Smooth muscle cell (in vitro differentiated cells): ENCODE measurements at regions not wholly inside any gene's neighbourhood (a gene's known extent, or its start where the extent isn't known, plus 50 kb on each side); places are given as distances from the start of the nearest gene placed in this dataset.

Source experiments
- DNase-seq: peaks from one replicate; lab custom pipeline; 2025; ENCODE audit not compliant: unreplicated experiment; lab: John Stamatoyannopoulos, UW
- H2AFZ ChIP-seq: fragments of 200-600 bp; sonication (generic); 2 replicates; pipeline ENCODE4 v1.6.0; 2016; ENCODE audit warnings: antibody characterized with exemption, low read depth, mild to moderate bottlenecking
- H3F3A ChIP-seq: fragments of 200-600 bp; sonication (generic); 2 replicates; pipeline ENCODE4 v1.6.0; 2017; ENCODE audit warnings: antibody characterized with exemption, low read depth
- H3K27ac ChIP-seq: fragments of 200-600 bp; sonication (generic); 2 replicates; pipeline ENCODE4 v1.5.1; 2016; ENCODE audit warnings: low read depth, mild to moderate bottlenecking
- H3K27me3 ChIP-seq: fragments of 200-600 bp; sonication (generic); 2 replicates; pipeline ENCODE4 v1.6.1; 2016; ENCODE audit warnings: low read depth, mild to moderate bottlenecking
- H3K36me3 ChIP-seq: fragments of 200-600 bp; sonication (generic); 2 replicates; pipeline ENCODE4 v1.5.1; 2016; ENCODE audit warnings: low read depth
- H3K4me1 ChIP-seq: fragments of 200-600 bp; sonication (generic); 2 replicates; pipeline ENCODE4 v1.5.1; 2016; ENCODE audit warnings: low read depth
- H3K4me2 ChIP-seq: fragments of 200-600 bp; sonication (generic); 2 replicates; pipeline ENCODE4 v1.6.0; 2016; ENCODE audit warnings: mild to moderate bottlenecking
- H3K4me3 ChIP-seq: fragments of 200-600 bp; sonication (generic); 2 replicates; pipeline ENCODE4 v1.5.1; 2016; ENCODE audit warnings: mild to moderate bottlenecking
- H3K79me2 ChIP-seq: fragments of 200-600 bp; sonication (generic); 2 replicates; pipeline ENCODE4 v1.6.0; 2016; ENCODE audit warnings: low read depth, mild to moderate bottlenecking
- H3K9ac ChIP-seq: fragments of 200-600 bp; sonication (generic); 2 replicates; pipeline ENCODE4 v1.6.0; 2016; ENCODE audit warnings: low read depth
- H3K9me3 ChIP-seq: fragments of 200-600 bp; sonication (generic); replicated peaks from 2 replicates; pipeline ENCODE4 v1.5.1; 2016; ENCODE audit warnings: low read depth
- H4K20me1 ChIP-seq: fragments of 200-600 bp; sonication (generic); 2 replicates; pipeline ENCODE4 v1.6.0; 2016; ENCODE audit warnings: low read depth
- WGBS: methylation state at CpG from one replicate; pipeline ENCODE4 v1.1.7; 2016; ENCODE audit warnings: low lambda C conversion rate; 5-methylcytosine and 5-hydroxymethylcytosine counted together
- TF ChIP-seq, protein P1 (sequence below): fragments of 200-600 bp; sonication (generic); IDR thresholded peaks from 2 replicates; pipeline ENCODE4 v1.5.1; 2017; ENCODE audit warnings: borderline replicate concordance, mild to moderate bottlenecking, antibody characterized with exemption; ENCODE audit not compliant: insufficient read depth, poor library complexity, severe bottlenecking

DNA sequence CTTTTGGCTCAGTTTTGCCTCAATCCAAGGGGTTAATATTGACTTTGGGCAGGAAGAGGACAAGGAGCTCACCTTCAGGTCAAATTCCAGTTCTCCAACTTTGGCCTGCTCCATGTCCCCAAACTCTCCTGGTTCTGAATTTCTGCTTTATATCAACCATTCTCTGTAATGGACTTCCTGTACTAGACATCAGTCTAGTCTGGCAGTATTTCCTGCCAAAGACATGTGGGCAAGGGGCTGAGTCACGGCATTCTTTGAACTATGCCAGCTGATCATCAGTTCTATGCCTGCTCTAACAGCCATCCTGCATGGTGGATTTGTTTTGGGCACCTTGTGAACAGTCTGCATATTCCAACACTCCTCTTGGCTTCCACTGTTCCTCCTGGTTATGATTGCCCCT, 199.4 kb downstream of the ZEB2 start:
- H3K9me3 ChIP-seq = no peaks in the 10 kb centered on the region
- no peak overlapping the region for H3K27ac ChIP-seq
- H3K4me1 ChIP-seq = no peaks in the 10 kb centered on the region
- TF ChIP-seq, protein P1, sequence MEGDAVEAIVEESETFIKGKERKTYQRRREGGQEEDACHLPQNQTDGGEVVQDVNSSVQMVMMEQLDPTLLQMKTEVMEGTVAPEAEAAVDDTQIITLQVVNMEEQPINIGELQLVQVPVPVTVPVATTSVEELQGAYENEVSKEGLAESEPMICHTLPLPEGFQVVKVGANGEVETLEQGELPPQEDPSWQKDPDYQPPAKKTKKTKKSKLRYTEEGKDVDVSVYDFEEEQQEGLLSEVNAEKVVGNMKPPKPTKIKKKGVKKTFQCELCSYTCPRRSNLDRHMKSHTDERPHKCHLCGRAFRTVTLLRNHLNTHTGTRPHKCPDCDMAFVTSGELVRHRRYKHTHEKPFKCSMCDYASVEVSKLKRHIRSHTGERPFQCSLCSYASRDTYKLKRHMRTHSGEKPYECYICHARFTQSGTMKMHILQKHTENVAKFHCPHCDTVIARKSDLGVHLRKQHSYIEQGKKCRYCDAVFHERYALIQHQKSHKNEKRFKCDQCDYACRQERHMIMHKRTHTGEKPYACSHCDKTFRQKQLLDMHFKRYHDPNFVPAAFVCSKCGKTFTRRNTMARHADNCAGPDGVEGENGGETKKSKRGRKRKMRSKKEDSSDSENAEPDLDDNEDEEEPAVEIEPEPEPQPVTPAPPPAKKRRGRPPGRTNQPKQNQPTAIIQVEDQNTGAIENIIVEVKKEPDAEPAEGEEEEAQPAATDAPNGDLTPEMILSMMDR = no peak
- H3K4me2 ChIP-seq = no peak overlapping the region
- no peaks in the 10 kb centered on the region for H3F3A ChIP-seq
- no peak overlapping the region for H3K9ac ChIP-seq
- peaks cover 62% of the 10 kb centered on the region for H3K79me2 ChIP-seq
- H3K4me3 ChIP-seq = no peak overlapping the region
- peaks cover 3% of the 10 kb centered on the region for H3K36me3 ChIP-seq
- no peak for DNase-seq
- H4K20me1 ChIP-seq = no peaks in the 10 kb centered on the region
- WGBS = 86% methylated on average over 1 of the region's 1 CpG
- no peaks in the 10 kb centered on the region for H3K27me3 ChIP-seq
- no peak overlapping the region for H2AFZ ChIP-seq

DNA sequence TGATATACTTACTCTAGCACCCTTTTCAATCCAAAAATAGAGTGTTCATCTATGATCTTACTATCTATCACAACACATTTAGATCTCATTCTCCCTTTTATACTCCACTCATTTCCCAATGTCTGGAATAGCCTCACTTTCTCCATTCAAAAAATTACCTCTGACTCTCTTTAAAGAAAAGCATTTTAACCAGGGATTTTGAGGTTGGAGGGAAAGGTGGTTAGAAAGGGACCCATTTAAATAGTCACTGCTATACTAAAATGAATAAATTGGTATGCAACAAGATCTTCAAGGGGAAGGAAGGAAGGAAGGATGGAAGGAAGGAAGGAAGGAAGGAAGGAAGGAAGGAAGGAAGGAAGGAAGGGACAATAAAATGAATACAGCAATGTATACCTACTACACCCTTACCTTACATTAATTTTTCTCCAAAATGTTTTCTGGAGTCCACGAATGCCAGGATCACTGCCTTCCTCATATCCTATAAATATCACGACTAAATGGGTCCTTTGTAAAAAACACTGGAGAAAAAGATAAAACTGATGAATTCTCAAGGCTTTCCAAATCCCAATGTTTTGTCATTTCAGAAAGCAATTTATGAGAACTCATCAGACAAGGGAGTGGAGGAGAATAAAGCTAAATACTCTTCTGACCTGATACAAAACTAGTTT, 202.7 kb downstream of the ZEB2 start:
- peaks cover 41% of the 10 kb centered on the region for H3K79me2 ChIP-seq
- no peak overlapping the region for H3K4me2 ChIP-seq
- H3K4me3 ChIP-seq = no peak overlapping the region
- H4K20me1 ChIP-seq = no peaks in the 10 kb centered on the region
- H3K27me3 ChIP-seq = no peaks in the 10 kb centered on the region
- H3K4me1 ChIP-seq = no peaks in the 10 kb centered on the region
- WGBS = 93% methylated on average over 2 of the region's 2 CpGs
- H3F3A ChIP-seq = no peaks in the 10 kb centered on the region
- no peak overlapping the region for H3K27ac ChIP-seq
- no peak overlapping the region for H2AFZ ChIP-seq
- peaks cover 4% of the 10 kb centered on the region for H3K9me3 ChIP-seq
- TF ChIP-seq, protein P1 = no peak
- no peak overlapping the region for H3K9ac ChIP-seq
- DNase-seq = no peak
- no peaks in the 10 kb centered on the region for H3K36me3 ChIP-seq

DNA sequence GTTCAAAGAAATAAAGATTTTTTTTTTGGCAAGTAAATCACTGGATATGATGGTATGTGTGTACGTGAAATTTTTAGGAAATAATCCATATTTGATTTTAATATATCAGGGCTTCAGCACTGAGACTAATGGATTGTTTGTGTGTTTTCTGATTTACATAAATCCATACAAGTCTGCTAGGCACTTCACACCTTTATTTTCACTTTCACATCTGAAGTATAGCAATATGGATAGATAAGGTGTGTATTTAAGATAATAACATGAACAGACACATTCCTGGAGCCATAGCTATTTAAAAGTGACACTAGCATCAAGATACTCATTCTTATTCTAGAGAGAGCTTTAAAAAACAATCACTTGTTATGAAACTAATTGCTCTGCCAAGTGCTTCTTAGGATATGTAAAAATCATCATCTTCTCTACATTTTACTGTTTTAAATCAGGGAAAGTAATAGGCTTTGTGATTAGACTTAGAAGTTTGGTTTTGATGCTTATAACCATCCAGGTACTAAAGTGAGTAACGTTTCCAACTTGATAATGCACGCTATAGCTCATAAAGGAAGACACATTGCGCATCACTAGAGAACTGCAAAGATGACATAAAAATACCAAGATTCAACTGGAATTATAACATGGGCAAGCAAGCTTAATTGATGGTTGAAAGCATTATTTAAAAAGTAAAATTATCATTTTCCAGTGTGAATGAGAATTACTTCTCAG, 208.9 kb downstream of the ZEB2 start:
- H3K79me2 ChIP-seq = peaks cover 14% of the 10 kb centered on the region
- no peaks in the 10 kb centered on the region for H3K4me1 ChIP-seq
- no peaks in the 10 kb centered on the region for H3K27me3 ChIP-seq
- DNase-seq = no peak
- peaks cover 4% of the 10 kb centered on the region for H3K9me3 ChIP-seq
- TF ChIP-seq, protein P1 = no peak
- no peak overlapping the region for H3K4me2 ChIP-seq
- H3K4me3 ChIP-seq = no peak overlapping the region
- WGBS = 99% methylated on average over 4 of the region's 4 CpGs
- H3K36me3 ChIP-seq = no peaks in the 10 kb centered on the region
- no peak overlapping the region for H2AFZ ChIP-seq
- no peak overlapping the region for H3K9ac ChIP-seq
- H3K27ac ChIP-seq = no peak overlapping the region
- H4K20me1 ChIP-seq = no peaks in the 10 kb centered on the region
- no peaks in the 10 kb centered on the region for H3F3A ChIP-seq
